ENCODE measurements at regions not wholly inside any gene's neighbourhood (a gene's known extent, or its start where the extent isn't known, plus 50 kb on each side); places are given as distances from the start of the nearest gene placed in this dataset.

GRCh38 chr10:130363051-130363450 lies 226.9 kb downstream of the GLRX3 start:
- Mint-ChIP-seq H3K36me3 (no peaks in the 10 kb centered on the region), H3K9me3 (no peaks in the 10 kb centered on the region), H3K4me3 (no peak overlapping the region), H3K4me1 (no peaks in the 10 kb centered on the region), H3K27me3 (no peaks in the 10 kb centered on the region), H3K27ac (no peak overlapping the region)
- no peak for DNase-seq
- CTCF ChIA-PET = no interaction called here

- DNase-seq = no peak
- no peaks in the 10 kb centered on the region for H3K27me3 Mint-ChIP-seq
- no peaks in the 10 kb centered on the region for H3K4me1 Mint-ChIP-seq
- H3K36me3 Mint-ChIP-seq = no peaks in the 10 kb centered on the region
- H3K27ac Mint-ChIP-seq = no peak overlapping the region
- no peaks in the 10 kb centered on the region for H3K9me3 Mint-ChIP-seq
- CTCF ChIA-PET = no interaction called here
- H3K4me3 Mint-ChIP-seq = no peak overlapping the region
Measured at GRCh38 chr10:130363899-130364445, 227.8 kb downstream of the GLRX3 start.

GRCh38 chr10:130364631-130365411 lies 228.6 kb downstream of the GLRX3 start:
- H3K27ac Mint-ChIP-seq = no peak overlapping the region
- DNase-seq = no peak
- no peaks in the 10 kb centered on the region for H3K27me3 Mint-ChIP-seq
- H3K36me3 Mint-ChIP-seq = no peaks in the 10 kb centered on the region
- no peak overlapping the region for H3K4me3 Mint-ChIP-seq
- CTCF ChIA-PET = no interaction called here
- no peaks in the 10 kb centered on the region for H3K4me1 Mint-ChIP-seq
- no peaks in the 10 kb centered on the region for H3K9me3 Mint-ChIP-seq

- Mint-ChIP-seq H3K4me3 (no peak overlapping the region), H3K36me3 (no peaks in the 10 kb centered on the region), H3K27me3 (no peaks in the 10 kb centered on the region), H3K27ac (no peak overlapping the region), H3K4me1 (no peaks in the 10 kb centered on the region), H3K9me3 (no peaks in the 10 kb centered on the region)
- CTCF ChIA-PET = no interaction called here
- no peak for DNase-seq
Measured at GRCh38 chr10:130368761-130369560, 232.8 kb downstream of the GLRX3 start.

GRCh38 chr10:130369645-130370381 lies 233.6 kb downstream of the GLRX3 start:
- H3K27ac Mint-ChIP-seq = no peak overlapping the region
- H3K9me3 Mint-ChIP-seq = no peaks in the 10 kb centered on the region
- no peaks in the 10 kb centered on the region for H3K36me3 Mint-ChIP-seq
- H3K27me3 Mint-ChIP-seq = no peaks in the 10 kb centered on the region
- no peak overlapping the region for H3K4me3 Mint-ChIP-seq
- CTCF ChIA-PET = no interaction called here
- no peaks in the 10 kb centered on the region for H3K4me1 Mint-ChIP-seq
- DNase-seq = no peak

GRCh38 chr10:130370721-130371120 lies 234.5 kb downstream of the GLRX3 start:
- Mint-ChIP-seq H3K27me3 (no peaks in the 10 kb centered on the region), H3K36me3 (no peaks in the 10 kb centered on the region), H3K4me3 (no peak overlapping the region), H3K4me1 (no peaks in the 10 kb centered on the region), H3K9me3 (no peaks in the 10 kb centered on the region), H3K27ac (no peak overlapping the region)
- no peak for DNase-seq
- CTCF ChIA-PET = no interaction called here

- DNase-seq = no peak
- no peaks in the 10 kb centered on the region for H3K9me3 Mint-ChIP-seq
- H3K4me3 Mint-ChIP-seq = no peak overlapping the region
- no peaks in the 10 kb centered on the region for H3K4me1 Mint-ChIP-seq
- CTCF ChIA-PET = no interaction called here
- H3K27ac Mint-ChIP-seq = no peak overlapping the region
- H3K36me3 Mint-ChIP-seq = no peaks in the 10 kb centered on the region
- H3K27me3 Mint-ChIP-seq = no peaks in the 10 kb centered on the region
Measured at GRCh38 chr10:130371156-130371555, 235.0 kb downstream of the GLRX3 start.

- no peak for DNase-seq
- Mint-ChIP-seq H3K4me3 (no peak overlapping the region), H3K36me3 (no peaks in the 10 kb centered on the region), H3K27ac (no peak overlapping the region), H3K9me3 (no peaks in the 10 kb centered on the region), H3K4me1 (no peaks in the 10 kb centered on the region), H3K27me3 (no peaks in the 10 kb centered on the region)
- CTCF ChIA-PET = no interaction called here
Measured at GRCh38 chr10:130371666-130372065, 235.5 kb downstream of the GLRX3 start.

GRCh38 chr10:130372222-130372621 lies 236.0 kb downstream of the GLRX3 start:
- no peak overlapping the region for H3K27ac Mint-ChIP-seq
- no peak overlapping the region for H3K4me3 Mint-ChIP-seq
- CTCF ChIA-PET = no interaction called here
- H3K36me3 Mint-ChIP-seq = no peaks in the 10 kb centered on the region
- H3K9me3 Mint-ChIP-seq = no peaks in the 10 kb centered on the region
- no peaks in the 10 kb centered on the region for H3K4me1 Mint-ChIP-seq
- H3K27me3 Mint-ChIP-seq = no peaks in the 10 kb centered on the region
- no peak for DNase-seq

GRCh38 chr10:130372866-130373265 lies 236.7 kb downstream of the GLRX3 start:
- Mint-ChIP-seq H3K27ac (no peak overlapping the region), H3K9me3 (no peaks in the 10 kb centered on the region), H3K4me3 (no peak overlapping the region), H3K36me3 (no peaks in the 10 kb centered on the region), H3K27me3 (no peaks in the 10 kb centered on the region), H3K4me1 (no peaks in the 10 kb centered on the region)
- CTCF ChIA-PET = no interaction called here
- no peak for DNase-seq

- peaks cover 4% of the 10 kb centered on the region for H3K9me3 Mint-ChIP-seq
- peaks cover 4% of the 10 kb centered on the region for H3K27me3 Mint-ChIP-seq
- CTCF ChIA-PET = no interaction called here
- H3K27ac Mint-ChIP-seq = no peak overlapping the region
- no peak for DNase-seq
- H3K36me3 Mint-ChIP-seq = no peaks in the 10 kb centered on the region
- H3K4me1 Mint-ChIP-seq = no peaks in the 10 kb centered on the region
- no peak overlapping the region for H3K4me3 Mint-ChIP-seq
Measured at GRCh38 chr10:130377986-130378540, 241.9 kb downstream of the GLRX3 start.

GRCh38 chr10:130378556-130379400 lies 242.6 kb downstream of the GLRX3 start:
- Mint-ChIP-seq H3K4me1 (no peaks in the 10 kb centered on the region), H3K27me3 (peaks cover 4% of the 10 kb centered on the region), H3K27ac (no peak overlapping the region), H3K9me3 (peaks cover 7% of the 10 kb centered on the region), H3K4me3 (no peak overlapping the region), H3K36me3 (no peaks in the 10 kb centered on the region)
- CTCF ChIA-PET = no interaction called here
- DNase-seq = no peak

- CTCF ChIA-PET = no interaction called here
- H3K9me3 Mint-ChIP-seq = peaks cover 14% of the 10 kb centered on the region
- H3K27me3 Mint-ChIP-seq = peaks cover 4% of the 10 kb centered on the region
- H3K4me3 Mint-ChIP-seq = no peak overlapping the region
- H3K27ac Mint-ChIP-seq = no peak overlapping the region
- no peaks in the 10 kb centered on the region for H3K36me3 Mint-ChIP-seq
- no peaks in the 10 kb centered on the region for H3K4me1 Mint-ChIP-seq
- no peak for DNase-seq
Measured at GRCh38 chr10:130380056-130380455, 243.9 kb downstream of the GLRX3 start.

Data from activated naive CD4-positive, alpha-beta T cell treated with anti-CD3 and anti-CD28 coated beads, Interleukin-2, amount 10 ng/mL, durations not matched to agents 7 days and 5 days (primary cell).